Cardiac muscle cell (in vitro differentiated cells and primary cell): ENCODE measurements at regions not wholly inside any gene's neighbourhood (a gene's known extent, or its start where the extent isn't known, plus 50 kb on each side); places are given as distances from the start of the nearest gene placed in this dataset.
A peak's percentile ranks its signal among the peaks of the same experiment; 100 is the strongest.

Experiments
- DNase-seq, 2 donors: peaks; one replicate each; pipeline versions ENCODE4 v3.0.0 to v3.0.0-alpha.2; 2010 to 2017; ENCODE audit warnings: low read depth in 1 of 2, low spot score in 1 of 2
- H3K27ac ChIP-seq: fragments of 200-600 bp; sonication (generic); 2 replicates; pipeline ENCODE4 v1.5.1; 2016
- H3K27me3 ChIP-seq: fragments of 200-600 bp; sonication (generic); 2 replicates; pipeline ENCODE4 v1.6.0; 2016; ENCODE audit warnings: control low read depth
- H3K36me3 ChIP-seq: fragments of 200-600 bp; sonication (generic); 2 replicates; pipeline ENCODE4 v1.5.1; 2016; ENCODE audit warnings: control low read depth
- H3K4me1 ChIP-seq: fragments of 200-600 bp; sonication (generic); 2 replicates; pipeline ENCODE4 v1.8.1; 2017; ENCODE audit warnings: low read depth, mild to moderate bottlenecking, mixed run types
- H3K4me3 ChIP-seq: fragments of 200-600 bp; sonication (generic); 2 replicates; pipeline ENCODE4 v1.5.1; 2016; ENCODE audit warnings: mild to moderate bottlenecking
- H3K9me3 ChIP-seq: fragments of 200-600 bp; sonication (generic); 2 replicates; pipeline ENCODE4 v1.5.1; 2017; ENCODE audit warnings: low read depth, mild to moderate bottlenecking, control low read depth
- TF ChIP-seq, protein P1 (sequence below): IDR thresholded peaks from 2 replicates; pipeline ENCODE4 v1.5.1; 2012; ENCODE audit warnings: low read depth, mild to moderate bottlenecking, low read length

DNA sequence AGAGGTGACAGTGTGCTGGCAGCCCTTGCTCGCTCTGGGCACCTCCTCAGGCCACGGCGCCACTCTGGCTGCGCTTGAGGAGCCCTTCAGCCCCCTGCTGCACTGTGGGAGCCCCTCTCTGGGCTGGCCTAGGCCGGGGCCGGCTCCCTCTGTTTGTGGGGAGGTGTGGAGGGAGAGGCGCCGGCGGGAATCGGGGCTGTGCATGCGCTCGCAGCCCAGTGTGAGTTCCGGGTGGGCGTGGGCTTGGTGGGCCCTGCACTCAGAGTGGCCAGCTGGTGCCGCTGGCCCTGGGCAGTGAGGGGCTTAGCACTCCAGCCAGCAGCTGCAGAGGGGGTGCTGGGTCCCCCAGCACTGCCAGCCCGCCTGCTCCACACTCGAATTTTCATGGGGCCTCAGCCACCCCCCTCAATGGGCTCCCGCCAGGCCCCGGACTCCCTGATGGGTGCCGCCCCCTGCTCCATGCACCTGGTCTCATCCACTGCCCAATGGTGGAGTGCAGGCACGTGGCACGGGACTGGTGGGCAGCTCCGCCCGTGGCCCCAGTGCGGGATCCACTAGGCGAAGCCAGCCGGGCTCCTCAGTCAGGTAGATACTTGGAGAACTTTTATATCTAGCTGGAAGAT lies 96.7 kb upstream of the BET1 start:
- H3K36me3 ChIP-seq = no peaks in the 10 kb centered on the region
- no peak overlapping the region for H3K27ac ChIP-seq
- H3K4me3 ChIP-seq = no peak overlapping the region
- no peaks in the 10 kb centered on the region for H3K27me3 ChIP-seq
- no peaks in the 10 kb centered on the region for H3K9me3 ChIP-seq
- DNase-seq = no peak
- H3K4me1 ChIP-seq = no peaks in the 10 kb centered on the region
- TF ChIP-seq, protein P1, sequence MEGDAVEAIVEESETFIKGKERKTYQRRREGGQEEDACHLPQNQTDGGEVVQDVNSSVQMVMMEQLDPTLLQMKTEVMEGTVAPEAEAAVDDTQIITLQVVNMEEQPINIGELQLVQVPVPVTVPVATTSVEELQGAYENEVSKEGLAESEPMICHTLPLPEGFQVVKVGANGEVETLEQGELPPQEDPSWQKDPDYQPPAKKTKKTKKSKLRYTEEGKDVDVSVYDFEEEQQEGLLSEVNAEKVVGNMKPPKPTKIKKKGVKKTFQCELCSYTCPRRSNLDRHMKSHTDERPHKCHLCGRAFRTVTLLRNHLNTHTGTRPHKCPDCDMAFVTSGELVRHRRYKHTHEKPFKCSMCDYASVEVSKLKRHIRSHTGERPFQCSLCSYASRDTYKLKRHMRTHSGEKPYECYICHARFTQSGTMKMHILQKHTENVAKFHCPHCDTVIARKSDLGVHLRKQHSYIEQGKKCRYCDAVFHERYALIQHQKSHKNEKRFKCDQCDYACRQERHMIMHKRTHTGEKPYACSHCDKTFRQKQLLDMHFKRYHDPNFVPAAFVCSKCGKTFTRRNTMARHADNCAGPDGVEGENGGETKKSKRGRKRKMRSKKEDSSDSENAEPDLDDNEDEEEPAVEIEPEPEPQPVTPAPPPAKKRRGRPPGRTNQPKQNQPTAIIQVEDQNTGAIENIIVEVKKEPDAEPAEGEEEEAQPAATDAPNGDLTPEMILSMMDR = no peak

DNA sequence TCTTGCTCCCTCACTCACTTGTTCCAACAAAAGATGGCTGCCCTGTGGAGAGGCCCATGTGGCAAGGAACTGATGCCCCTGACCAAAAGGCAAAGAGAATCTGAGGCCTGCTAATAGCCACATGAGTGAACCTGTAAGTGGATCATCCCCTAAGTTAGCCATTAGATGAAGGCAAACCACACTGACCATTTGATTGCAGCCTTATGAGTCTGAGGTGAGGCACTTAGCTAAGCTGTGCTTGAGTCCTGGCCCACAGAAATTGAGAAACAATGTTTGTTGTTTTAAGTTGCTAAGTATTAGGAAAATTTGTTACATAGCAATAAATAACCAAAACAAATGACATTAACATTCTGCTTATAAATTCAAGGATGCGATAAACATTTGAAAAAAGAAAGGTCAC lies 100.1 kb upstream of the BET1 start:
- Histone ChIP-seq H3K27me3 (no peaks in the 10 kb centered on the region), H3K4me3 (no peak overlapping the region), H3K36me3 (no peaks in the 10 kb centered on the region), H3K27ac (no peak overlapping the region), H3K4me1 (no peaks in the 10 kb centered on the region), H3K9me3 (no peaks in the 10 kb centered on the region)
- DNase-seq = no peak
- TF ChIP-seq, protein P1 = no peak

DNA sequence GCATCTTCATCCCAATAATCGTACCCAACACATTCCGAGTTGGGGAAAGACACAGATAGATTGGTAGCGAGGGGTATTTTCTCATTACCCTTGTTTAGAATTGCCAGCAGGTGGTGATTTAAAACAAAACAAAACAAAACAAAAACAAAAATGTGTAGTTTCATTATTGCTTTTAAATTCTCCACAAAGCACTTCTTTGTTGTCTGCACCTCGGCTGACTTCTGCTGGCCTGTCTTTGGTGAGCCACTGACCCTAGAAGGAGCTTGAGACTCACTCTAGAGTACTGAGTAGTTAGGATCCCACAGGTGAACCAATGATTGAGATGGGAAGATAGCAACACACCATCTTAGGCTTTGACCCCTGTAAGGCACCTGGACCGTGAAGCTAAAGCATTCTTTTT lies 105.4 kb upstream of the BET1 start:
- no peak overlapping the region for H3K27ac ChIP-seq
- DNase-seq = no peak
- no peaks in the 10 kb centered on the region for H3K36me3 ChIP-seq
- TF ChIP-seq, protein P1 = no peak
- no peaks in the 10 kb centered on the region for H3K4me1 ChIP-seq
- no peak overlapping the region for H3K4me3 ChIP-seq
- H3K9me3 ChIP-seq = no peaks in the 10 kb centered on the region
- no peaks in the 10 kb centered on the region for H3K27me3 ChIP-seq

DNA sequence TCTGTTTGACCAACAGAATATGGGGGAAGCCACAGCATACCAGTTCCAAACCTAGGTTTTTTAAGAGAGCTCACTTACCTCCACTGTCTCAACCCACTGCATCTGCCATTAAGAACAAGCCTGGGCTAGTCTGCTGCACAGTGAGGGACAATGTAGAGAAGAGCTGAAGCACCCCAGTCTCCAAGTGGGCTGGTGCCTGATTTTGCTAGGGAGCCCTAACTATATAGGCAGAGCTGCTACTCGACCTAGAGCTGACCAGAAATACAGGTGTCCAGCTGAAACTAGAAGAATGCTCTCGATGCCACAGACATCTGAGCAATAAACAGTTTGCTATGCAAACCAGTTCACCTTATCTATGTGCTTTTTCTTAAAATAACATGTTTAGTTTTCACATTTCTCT lies 106.9 kb upstream of the BET1 start:
- H3K9me3 ChIP-seq = no peaks in the 10 kb centered on the region
- TF ChIP-seq, protein P1 = no peak
- H3K4me3 ChIP-seq = no peak overlapping the region
- H3K36me3 ChIP-seq = no peaks in the 10 kb centered on the region
- no peaks in the 10 kb centered on the region for H3K4me1 ChIP-seq
- no peak overlapping the region for H3K27ac ChIP-seq
- no peaks in the 10 kb centered on the region for H3K27me3 ChIP-seq
- DNase-seq = no peak

DNA sequence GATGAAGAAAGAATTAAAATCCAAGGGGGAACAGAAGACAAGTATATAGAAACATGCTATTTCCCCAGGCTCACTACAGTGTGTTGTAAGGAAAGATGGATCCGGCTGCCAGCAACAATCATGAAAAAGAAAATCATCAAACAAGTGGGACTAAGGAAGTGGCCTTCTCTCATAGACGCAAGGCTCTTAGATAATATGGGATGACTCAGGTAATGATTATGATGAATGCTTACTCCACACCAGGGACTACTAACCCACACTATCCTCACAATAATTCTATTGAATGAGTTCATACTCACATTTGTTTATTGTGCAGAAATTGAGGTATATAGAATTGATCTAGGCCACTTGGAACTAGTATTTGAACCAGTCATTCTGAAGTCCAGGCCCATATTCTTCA lies 111.2 kb upstream of the BET1 start:
- TF ChIP-seq, protein P1 = no peak

More for the DNA sequence above, 111.2 kb upstream of the BET1 start:
- Histone ChIP-seq H3K9me3 (no peaks in the 10 kb centered on the region), H3K36me3 (no peaks in the 10 kb centered on the region), H3K4me1 (no peaks in the 10 kb centered on the region), H3K4me3 (no peak overlapping the region), H3K27me3 (no peaks in the 10 kb centered on the region), H3K27ac (no peak overlapping the region)
- peak in 1 of 2 donors; percentile 27 for DNase-seq
